ENCODE measurements at regions not wholly inside any gene's neighbourhood (a gene's known extent, or its start where the extent isn't known, plus 50 kb on each side); places are given as distances from the start of the nearest gene placed in this dataset.

DNA sequence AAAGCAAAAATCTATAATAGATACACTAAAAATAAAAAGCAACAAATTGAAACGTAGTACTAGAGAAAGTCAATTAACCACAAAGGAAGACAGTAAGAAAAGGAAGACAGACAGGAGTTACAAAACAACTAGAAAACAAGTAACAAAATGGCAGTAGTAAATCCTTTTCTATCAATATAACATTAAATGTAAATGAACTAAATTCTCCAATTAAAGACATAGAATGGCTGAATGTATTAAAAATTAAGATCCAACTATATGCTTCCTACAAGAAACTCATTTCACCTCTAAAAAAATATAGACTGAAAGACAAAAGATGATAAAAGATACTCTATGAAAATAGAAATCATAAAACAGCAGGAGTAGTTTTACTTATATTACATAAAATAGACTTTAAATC is 79.1 kb downstream of the CTH start:
- no TSS peak for BruUV-seq (replicated peaks)
- in situ Hi-C loops (cut with HindIII; ENCODE audit: extremely low pct_ligation_motif_present, low pct_unique_long_range_greater_than_20kb) = no loop called here
- no peaks in the 10 kb centered on the region for H3K79me2 ChIP-seq (ENCODE audit: insufficient read depth, low read length)
- intact Hi-C loops (cut with micrococcal nuclease; ENCODE audit: unreplicated experiment) = no loop called here
- H2AFZ ChIP-seq (ENCODE audit: low read length) = no peak overlapping the region
- ATAC-seq = no peak
- no peak for DNase-seq (ENCODE audit: low spot score)
- H3K9me3 ChIP-seq (ENCODE audit: low read length) = no peaks in the 10 kb centered on the region
- ChIA-PET POLR2A (no interaction called here), CTCF (ENCODE audit: low intra/inter-chr PET ratio, low total read pairs) (no interaction called here)
- no peak overlapping the region for H3K9ac ChIP-seq (ENCODE audit: insufficient read depth, low read depth, low read length)
- no peak for FAIRE-seq
- no peak overlapping the region for H3K27ac ChIP-seq (ENCODE audit: extremely low read length, insufficient read depth, low read length)
- H3K4me2 ChIP-seq (ENCODE audit: low read depth, low read length) = no peak overlapping the region
- H3K36me3 ChIP-seq (replicated peaks in 1 of 2; ENCODE audit: control insufficient read depth in 1 of 2, insufficient read depth in 2 of 2, low read length in 2 of 2) = no peaks in the 10 kb centered on the region
- no peak for TF ChIP-seq NCOA5 (CRISPR knock-in tag; IDR thresholded peaks at IDR 0.05)
- no peaks in the 10 kb centered on the region for H3K27me3 ChIP-seq (ENCODE audit: control insufficient read depth in 1 of 2, insufficient read depth in 2 of 2, low read length in 2 of 2)
- no peaks in the 10 kb centered on the region for H3K4me1 ChIP-seq (ENCODE audit: insufficient read depth, low read length)
- 0% methylated on average over 1 of the region's 1 CpG for WGBS (ENCODE audit: low lambda C conversion rate)
- H4K20me1 ChIP-seq (ENCODE audit: insufficient read depth, low read length) = no peaks in the 10 kb centered on the region
- no peak overlapping the region for H3K4me3 ChIP-seq (replicated peaks in 1 of 3; ENCODE audit: insufficient read depth in 1 of 3, low read depth in 2 of 3, low read length in 3 of 3)

DNA sequence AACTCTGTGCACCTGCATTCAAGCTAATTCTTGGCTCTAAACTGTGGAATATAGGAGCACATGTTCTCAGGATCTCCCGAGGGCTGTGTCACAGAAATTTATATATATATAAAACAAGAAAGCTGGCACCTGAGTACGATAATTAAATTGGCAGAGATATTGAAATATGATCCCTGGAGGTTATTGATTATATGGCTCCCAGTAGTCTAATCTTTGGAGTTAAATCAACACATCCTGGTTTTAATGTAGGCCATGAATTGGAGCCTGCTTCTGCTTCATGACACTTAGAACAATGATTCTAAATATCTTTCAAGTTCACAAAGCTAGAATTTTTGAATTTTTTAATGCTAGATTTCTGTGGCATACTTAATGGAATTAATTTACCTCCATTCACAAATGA is 84.3 kb downstream of the CTH start:
- ATAC-seq = no peak
- H3K27ac ChIP-seq (ENCODE audit: extremely low read length, insufficient read depth, low read length) = no peak overlapping the region
- no peaks in the 10 kb centered on the region for H3K36me3 ChIP-seq (replicated peaks in 1 of 2; ENCODE audit: control insufficient read depth in 1 of 2, insufficient read depth in 2 of 2, low read length in 2 of 2)
- FAIRE-seq = no peak
- ChIA-PET CTCF (ENCODE audit: low intra/inter-chr PET ratio, low total read pairs) (no interaction called here), POLR2A (no interaction called here)
- no peaks in the 10 kb centered on the region for H3K27me3 ChIP-seq (ENCODE audit: control insufficient read depth in 1 of 2, insufficient read depth in 2 of 2, low read length in 2 of 2)
- TF ChIP-seq, protein P1, sequence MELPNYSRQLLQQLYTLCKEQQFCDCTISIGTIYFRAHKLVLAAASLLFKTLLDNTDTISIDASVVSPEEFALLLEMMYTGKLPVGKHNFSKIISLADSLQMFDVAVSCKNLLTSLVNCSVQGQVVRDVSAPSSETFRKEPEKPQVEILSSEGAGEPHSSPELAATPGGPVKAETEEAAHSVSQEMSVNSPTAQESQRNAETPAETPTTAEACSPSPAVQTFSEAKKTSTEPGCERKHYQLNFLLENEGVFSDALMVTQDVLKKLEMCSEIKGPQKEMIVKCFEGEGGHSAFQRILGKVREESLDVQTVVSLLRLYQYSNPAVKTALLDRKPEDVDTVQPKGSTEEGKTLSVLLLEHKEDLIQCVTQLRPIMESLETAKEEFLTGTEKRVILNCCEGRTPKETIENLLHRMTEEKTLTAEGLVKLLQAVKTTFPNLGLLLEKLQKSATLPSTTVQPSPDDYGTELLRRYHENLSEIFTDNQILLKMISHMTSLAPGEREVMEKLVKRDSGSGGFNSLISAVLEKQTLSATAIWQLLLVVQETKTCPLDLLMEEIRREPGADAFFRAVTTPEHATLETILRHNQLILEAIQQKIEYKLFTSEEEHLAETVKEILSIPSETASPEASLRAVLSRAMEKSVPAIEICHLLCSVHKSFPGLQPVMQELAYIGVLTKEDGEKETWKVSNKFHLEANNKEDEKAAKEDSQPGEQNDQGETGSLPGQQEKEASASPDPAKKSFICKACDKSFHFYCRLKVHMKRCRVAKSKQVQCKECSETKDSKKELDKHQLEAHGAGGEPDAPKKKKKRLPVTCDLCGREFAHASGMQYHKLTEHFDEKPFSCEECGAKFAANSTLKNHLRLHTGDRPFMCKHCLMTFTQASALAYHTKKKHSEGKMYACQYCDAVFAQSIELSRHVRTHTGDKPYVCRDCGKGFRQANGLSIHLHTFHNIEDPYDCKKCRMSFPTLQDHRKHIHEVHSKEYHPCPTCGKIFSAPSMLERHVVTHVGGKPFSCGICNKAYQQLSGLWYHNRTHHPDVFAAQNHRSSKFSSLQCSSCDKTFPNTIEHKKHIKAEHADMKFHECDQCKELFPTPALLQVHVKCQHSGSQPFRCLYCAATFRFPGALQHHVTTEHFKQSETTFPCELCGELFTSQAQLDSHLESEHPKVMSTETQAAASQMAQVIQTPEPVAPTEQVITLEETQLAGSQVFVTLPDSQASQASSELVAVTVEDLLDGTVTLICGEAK (IDR thresholded peaks at IDR 0.05) = no peak
- TF ChIP-seq, protein P1 (CRISPR knock-in tag; IDR thresholded peaks at IDR 0.05) = no peak
- TF ChIP-seq AGO1 (IDR thresholded peaks at IDR 0.05; ENCODE audit: low read depth, low read length, poor library complexity, severe bottlenecking) (no peak), ZNF251 (CRISPR knock-in tag; IDR thresholded peaks at IDR 0.05) (no peak)
- H3K9me3 ChIP-seq (ENCODE audit: low read length) = no peaks in the 10 kb centered on the region
- intact Hi-C loops (cut with micrococcal nuclease; ENCODE audit: unreplicated experiment) (no loop called here), in situ Hi-C loops (cut with HindIII; ENCODE audit: extremely low pct_ligation_motif_present, low pct_unique_long_range_greater_than_20kb) (no loop called here)
- H3K79me2 ChIP-seq (ENCODE audit: insufficient read depth, low read length) = no peaks in the 10 kb centered on the region
- no TSS peak for BruUV-seq (replicated peaks)
- DNase-seq (ENCODE audit: low spot score) = no peak
- H3K4me3 ChIP-seq (replicated peaks in 1 of 3; ENCODE audit: insufficient read depth in 1 of 3, low read depth in 2 of 3, low read length in 3 of 3) = no peak overlapping the region
- no peak overlapping the region for H3K9ac ChIP-seq (ENCODE audit: insufficient read depth, low read depth, low read length)
- no peak overlapping the region for H2AFZ ChIP-seq (ENCODE audit: low read length)
- WGBS (ENCODE audit: low lambda C conversion rate) = 0% methylated on average over 2 of the region's 2 CpGs
- H4K20me1 ChIP-seq (ENCODE audit: insufficient read depth, low read length) = no peaks in the 10 kb centered on the region
- no peak overlapping the region for H3K4me2 ChIP-seq (ENCODE audit: low read depth, low read length)
- H3K4me1 ChIP-seq (ENCODE audit: insufficient read depth, low read length) = no peaks in the 10 kb centered on the region
